HG02623 (cell line): ENCODE measurements at regions not wholly inside any gene's neighbourhood (a gene's known extent, or its start where the extent isn't known, plus 50 kb on each side); places are given as distances from the start of the nearest gene placed in this dataset.
"Not testable (repeated sequence)": the region's sequence is repeated elsewhere in the genome, so short reads cannot be mapped to it uniquely, and the experiment has no call there.

Experiments used
- ATAC-seq: cut with Tn5 transposase; IDR thresholded peaks from one replicate; pipeline ENCODE4 v1.9.1; 2021; ENCODE audit warnings: moderate library complexity; ENCODE audit not compliant: unreplicated experiment

DNA sequence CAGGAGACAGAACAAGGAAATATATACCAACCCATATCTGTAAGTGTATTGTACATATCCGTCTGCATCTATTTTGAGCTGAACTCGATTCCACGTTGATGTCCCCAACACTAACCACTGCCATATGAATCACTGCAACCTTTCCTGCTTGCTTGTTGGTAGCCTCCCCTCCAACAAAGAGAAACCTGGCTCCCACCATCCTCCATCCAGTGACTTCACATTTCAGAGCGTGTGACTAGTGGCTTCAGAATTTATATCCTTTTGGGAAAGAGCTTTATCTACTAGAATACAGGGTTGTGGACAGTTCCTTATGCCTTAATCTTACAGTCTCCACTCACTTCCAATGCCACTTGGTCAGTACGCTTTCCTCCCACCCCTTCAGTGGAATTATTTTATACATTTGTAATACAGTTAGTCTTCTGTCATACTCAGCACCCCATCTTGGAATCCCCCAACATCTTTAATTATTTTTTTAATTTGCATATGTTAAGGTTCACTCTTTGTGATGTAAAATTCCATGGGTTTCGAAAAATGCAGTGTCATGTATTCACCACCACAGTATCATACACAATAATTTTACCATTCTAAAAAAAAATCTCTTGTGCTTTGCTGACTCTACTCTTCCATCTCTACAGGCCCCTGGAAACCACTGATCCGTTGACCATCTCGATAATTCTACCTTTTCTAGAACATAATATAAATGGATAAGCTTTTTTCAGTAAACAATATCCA is 264.7 kb downstream of the BCL2L11 start:
- not testable (repeated sequence) for ATAC-seq

DNA sequence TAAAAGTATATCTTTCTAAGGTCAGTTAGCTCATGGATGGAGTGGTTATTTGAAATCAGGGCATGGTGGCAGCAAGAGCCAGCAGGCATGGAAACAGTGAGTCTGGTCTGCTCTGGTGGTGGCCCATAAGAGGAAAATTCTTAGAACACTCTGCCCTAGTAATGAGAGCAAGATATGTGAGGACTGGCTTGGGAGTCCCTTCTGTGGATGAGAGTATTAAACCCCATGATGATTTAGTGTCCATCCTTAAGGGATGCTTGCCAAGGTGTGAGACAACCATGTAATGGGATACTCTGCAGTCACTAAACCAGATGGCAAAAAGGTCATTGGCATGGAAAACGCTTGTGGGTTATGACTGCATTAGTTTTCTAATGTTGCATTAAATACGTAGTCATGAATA is 269.9 kb downstream of the BCL2L11 start:
- ATAC-seq = not testable (repeated sequence)

DNA sequence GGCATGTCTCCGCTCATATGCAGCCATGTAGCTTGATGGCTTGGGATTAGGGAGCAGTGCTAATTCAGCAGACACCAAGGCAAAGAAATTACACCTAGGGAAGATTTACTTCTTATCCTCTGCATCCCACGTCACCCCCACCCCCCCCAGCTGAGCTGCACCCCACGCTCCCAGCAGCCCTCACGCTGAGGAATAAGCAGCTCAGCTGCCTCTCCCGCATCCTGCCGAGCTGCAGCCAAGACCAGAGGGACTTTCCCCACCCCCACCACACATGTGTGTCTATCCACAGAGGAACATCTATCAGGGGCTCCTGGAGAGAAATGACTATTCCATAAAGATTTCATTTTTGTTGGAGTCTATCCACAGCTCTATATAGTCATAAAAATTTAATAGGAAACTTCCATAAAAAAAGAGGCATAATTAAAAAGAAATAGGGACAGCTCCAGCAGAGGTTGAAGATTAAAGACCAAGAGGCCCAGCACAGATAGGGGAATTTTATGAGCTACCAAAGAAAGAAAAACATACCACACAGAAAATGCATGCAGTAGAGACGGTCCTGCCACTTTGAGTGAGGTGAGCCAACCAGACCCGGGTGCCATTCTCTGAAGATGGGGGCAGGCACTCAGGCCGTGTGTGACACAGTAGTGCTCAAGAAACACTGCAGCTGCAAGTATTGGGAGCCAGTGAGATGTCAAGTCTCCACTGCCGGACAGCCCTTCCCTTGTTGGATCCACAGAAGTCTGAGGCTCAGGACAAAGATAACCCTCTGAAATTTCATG is 274.8 kb downstream of the BCL2L11 start:
- not testable (repeated sequence) for ATAC-seq

DNA sequence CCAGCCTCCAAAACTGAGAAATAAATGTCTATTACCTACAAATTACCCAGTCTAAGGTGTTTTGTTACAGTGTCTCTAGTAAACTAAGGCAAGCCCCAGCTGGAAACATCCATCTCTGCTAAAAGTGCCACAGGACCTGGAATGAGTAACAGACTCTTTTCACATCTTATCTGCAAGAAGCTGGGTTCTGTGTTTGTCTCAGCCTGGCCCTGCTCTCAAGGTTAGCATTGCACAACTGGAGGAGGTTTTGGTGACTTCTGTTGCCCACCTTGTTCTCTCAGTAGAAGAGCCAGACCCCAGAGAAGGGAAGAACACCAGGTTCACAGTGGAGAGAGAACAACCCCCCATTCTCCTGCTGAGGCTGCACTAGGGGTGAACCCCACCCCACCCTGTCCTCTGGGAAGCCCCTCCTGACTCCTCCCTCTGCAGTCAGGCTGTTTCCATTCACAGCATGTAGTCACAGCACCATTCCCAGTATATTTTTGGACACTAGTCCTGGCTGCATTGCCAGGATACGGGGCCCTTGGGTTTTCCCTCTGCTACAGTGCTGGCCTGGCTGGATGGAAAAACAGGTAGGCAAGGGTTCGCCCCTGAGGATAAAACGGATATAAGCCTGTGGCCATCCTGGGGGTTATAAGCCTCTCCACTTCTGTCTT is 280.0 kb downstream of the BCL2L11 start:
- not testable (repeated sequence) for ATAC-seq

- not testable (repeated sequence) for ATAC-seq
Measured at GRCh38 chr2:111401270-111402140, 280.8 kb downstream of the BCL2L11 start.

- not testable (repeated sequence) for ATAC-seq
Measured at GRCh38 chr2:111402450-111402849, 281.7 kb downstream of the BCL2L11 start.

GRCh38 chr2:111403287-111403686 is 282.6 kb downstream of the BCL2L11 start:
- ATAC-seq = not testable (repeated sequence)

- not testable (repeated sequence) for ATAC-seq
Measured at GRCh38 chr2:111406616-111407015, 285.9 kb downstream of the BCL2L11 start.

GRCh38 chr2:111407632-111408194 is 287.0 kb downstream of the BCL2L11 start:
- not testable (repeated sequence) for ATAC-seq

GRCh38 chr2:111410868-111411406 is 290.2 kb downstream of the BCL2L11 start:
- ATAC-seq = not testable (repeated sequence)

GRCh38 chr2:111411867-111412681 is 291.4 kb downstream of the BCL2L11 start:
- not testable (repeated sequence) for ATAC-seq

GRCh38 chr2:111412841-111413650 is 292.3 kb downstream of the BCL2L11 start:
- ATAC-seq = not testable (repeated sequence)

- ATAC-seq = not testable (repeated sequence)
Measured at GRCh38 chr2:111413950-111414349, 293.2 kb downstream of the BCL2L11 start.

- ATAC-seq = not testable (repeated sequence)
Measured at GRCh38 chr2:111415765-111416743, 295.3 kb downstream of the BCL2L11 start.

DNA sequence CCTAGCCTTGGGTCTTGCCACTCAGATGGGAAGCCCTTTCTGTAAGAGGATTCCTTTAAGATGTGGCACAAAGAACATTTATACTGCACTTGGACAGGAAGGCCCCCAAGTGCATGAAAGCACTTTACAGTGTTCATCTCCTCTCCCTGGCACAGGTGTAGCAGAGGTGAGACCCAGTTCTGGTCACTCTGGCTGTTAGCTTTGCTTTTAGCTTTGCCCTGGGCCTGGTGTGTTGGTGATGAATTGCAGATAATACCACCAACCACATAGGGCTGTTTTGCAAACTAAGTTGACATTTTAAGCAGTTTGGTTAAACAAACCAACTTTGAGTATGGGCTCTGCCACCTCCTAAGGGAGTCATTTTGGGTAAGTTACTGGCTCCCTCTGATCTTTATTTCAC is 296.3 kb downstream of the BCL2L11 start:
- ATAC-seq = not testable (repeated sequence)

- not testable (repeated sequence) for ATAC-seq
Measured at GRCh38 chr2:111418091-111418875, 297.6 kb downstream of the BCL2L11 start.
